HG03139 (cell line): ENCODE measurements at regions not wholly inside any gene's neighbourhood (a gene's known extent, or its start where the extent isn't known, plus 50 kb on each side); places are given as distances from the start of the nearest gene placed in this dataset.
"Not testable (repeated sequence)": the region's sequence is repeated elsewhere in the genome, so short reads cannot be mapped to it uniquely, and the experiment has no call there.

Experiments
- ATAC-seq: cut with Tn5 transposase; IDR thresholded peaks from one replicate; pipeline ENCODE4 v1.9.1; 2021; ENCODE audit not compliant: unreplicated experiment

DNA sequence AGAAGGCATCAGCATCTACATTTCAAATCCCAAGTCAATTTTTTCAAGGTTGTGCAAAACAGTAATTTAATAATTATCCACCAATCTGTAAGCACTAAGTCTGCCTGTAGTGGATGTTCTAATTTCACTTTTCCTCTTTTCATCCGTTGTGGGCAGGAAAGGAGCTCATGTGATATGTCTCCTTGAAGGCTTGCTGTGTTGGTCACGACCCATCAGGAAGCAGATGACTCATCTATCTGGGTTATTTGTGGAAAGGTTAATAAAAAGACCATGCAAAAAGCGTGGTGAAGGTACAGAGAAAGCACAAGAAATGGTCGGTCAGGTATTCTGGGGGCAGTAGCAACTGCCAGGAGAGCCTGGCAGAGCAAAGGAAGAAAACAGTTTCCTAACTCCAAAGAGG lies 476.7 kb upstream of the RAB6C start:
- ATAC-seq = no peak

DNA sequence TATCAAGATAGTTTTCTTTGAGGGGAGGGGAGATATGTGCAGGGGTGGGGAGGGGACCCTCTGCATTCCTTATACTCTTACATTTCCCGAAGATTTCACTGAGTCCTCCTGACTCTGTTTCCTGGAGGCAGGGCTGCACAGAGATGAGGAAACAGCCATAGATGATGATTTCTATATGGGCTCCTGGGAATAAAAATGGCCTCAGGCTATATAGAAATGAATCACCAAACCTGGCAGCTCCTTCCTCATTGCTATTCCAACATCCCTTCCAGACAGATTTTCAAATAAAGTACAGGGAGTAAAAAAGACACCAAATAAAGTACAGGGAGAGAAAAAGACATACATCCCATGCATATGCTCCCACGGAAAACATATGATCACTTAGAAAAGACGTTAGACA lies 474.8 kb upstream of the RAB6C start:
- no peak for ATAC-seq

- no peak for ATAC-seq
Measured at GRCh38 chr2:129518937-129519336, 460.5 kb upstream of the RAB6C start.

- ATAC-seq = not testable (repeated sequence)
Measured at GRCh38 chr2:129532158-129532557, 447.3 kb upstream of the RAB6C start.

DNA sequence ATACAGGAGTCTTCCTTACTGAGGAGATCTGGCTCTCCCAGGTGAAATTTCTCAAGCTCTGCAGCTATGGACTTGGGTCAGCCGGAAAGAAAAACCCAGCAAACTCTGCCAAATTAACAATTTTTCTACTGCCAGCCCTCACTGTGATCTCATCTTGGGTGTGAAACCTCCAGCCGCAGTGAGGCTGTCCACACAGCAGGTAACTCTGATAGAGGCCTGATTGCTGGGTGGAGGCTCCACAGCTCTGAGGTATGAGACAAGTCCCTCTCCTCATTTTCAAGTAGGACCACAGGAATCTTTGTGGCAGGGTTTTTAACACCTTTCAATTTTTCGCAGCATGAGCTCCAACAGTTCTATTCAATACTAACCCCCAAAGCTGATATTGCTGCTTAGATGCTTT lies 430.6 kb upstream of the RAB6C start:
- ATAC-seq = no peak

- ATAC-seq = no peak
Measured at GRCh38 chr2:129550536-129550935, 428.9 kb upstream of the RAB6C start.

DNA sequence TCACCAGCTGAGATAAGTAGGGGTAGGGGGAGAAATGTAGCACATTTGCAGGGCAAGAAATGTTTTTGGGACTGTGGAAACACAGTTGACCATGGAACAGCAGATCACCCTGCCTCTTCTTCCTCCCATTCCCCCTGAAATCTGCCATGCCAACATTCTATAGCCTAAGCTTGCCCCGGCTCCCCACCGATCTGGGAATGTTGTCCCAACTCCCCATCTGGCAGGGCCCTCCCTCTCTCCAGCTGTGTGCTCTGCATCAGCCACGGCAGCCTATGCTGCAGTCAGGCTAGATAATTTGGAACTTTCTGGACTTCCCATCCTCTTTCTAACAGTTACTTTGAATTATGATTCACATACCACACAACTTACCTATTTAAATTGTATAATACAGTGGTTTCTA lies 425.1 kb upstream of the RAB6C start:
- ATAC-seq = no peak

DNA sequence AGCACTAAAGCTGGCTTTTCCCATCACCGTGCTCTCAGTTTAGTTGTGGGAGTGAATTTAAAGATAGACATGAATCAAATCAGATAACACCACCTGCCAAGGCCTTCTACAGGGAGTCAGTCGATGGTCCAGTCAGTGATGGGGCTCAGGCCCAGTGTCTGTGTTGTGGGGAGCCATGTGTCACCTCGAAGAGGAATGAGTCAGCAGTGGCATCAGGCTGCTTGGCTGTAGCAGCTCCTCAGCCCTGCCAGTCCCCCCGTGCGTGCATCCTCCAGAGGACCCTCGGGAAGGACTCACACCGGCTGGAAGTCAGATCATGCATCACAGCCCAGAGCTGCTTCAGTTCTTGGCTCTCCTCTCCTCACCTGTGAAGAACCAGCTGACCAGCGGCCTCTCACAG lies 420.4 kb upstream of the RAB6C start:
- no peak for ATAC-seq

DNA sequence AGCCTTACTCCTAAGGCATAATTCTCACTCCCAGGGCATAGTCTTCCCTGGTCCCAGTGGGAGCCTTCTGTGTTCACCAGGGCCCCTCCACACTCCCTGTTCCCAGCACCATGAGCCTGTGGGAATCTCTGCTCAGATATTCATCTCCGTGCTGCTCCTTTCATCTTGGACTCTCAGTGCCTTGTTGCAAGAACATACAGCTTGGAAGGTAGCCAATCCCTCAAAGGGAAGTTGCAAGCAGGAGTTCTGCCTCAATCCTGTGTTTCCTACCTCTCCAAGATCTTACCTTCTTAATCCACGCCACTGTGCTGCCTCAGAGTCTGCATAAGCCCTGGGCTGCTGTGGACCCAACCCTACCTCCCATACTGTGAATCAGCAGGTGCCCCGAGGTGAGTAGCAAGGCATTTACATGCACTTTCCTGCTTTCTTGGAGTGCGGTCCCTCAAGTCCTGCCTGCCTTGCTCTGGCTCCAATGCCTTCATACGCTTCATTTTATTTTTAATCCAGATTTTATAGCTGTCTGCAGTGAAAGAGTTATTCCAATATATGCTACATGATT lies 413.8 kb upstream of the RAB6C start:
- no peak for ATAC-seq

DNA sequence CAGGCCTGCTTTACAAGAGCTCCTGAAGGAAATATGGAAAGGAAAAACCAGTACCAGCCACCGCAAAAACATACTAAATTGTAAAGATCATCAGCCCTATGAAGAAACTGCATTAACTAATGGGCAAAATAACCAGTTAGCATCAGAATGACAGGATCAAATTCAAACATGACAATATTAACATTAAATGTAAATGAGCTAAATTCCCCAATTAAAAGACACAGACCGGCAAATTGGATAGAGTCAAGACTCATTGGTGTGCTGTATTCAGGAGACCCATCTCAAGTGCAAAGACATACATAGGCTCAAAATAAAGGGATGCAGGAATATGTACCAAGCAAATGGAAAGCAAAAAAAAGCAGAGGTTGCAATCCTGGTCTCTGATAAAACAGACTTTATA lies 408.7 kb upstream of the RAB6C start:
- not testable (repeated sequence) for ATAC-seq

DNA sequence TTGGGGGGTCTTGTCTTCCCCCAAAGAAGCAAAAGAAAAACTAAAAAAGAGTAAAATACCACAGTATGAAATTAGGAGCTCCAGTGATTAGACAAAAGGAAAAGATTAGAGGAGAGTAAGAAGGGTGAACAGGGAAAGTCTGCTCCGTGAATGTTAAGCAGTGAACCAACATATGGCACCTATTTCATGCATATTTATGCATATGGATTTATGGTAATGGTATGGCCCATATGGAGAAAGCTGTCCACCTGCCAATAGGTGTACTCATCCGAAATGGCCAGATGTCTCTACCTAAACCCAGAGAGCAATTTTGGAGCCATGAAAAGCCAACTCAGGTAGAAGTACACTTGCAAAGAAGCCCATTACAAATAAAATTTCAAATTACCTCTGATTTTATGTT lies 404.0 kb upstream of the RAB6C start:
- no peak for ATAC-seq

GRCh38 chr2:129575880-129576279 lies 403.6 kb upstream of the RAB6C start:
- ATAC-seq = no peak

- no peak for ATAC-seq
Measured at GRCh38 chr2:129580001-129580400, 399.5 kb upstream of the RAB6C start.

DNA sequence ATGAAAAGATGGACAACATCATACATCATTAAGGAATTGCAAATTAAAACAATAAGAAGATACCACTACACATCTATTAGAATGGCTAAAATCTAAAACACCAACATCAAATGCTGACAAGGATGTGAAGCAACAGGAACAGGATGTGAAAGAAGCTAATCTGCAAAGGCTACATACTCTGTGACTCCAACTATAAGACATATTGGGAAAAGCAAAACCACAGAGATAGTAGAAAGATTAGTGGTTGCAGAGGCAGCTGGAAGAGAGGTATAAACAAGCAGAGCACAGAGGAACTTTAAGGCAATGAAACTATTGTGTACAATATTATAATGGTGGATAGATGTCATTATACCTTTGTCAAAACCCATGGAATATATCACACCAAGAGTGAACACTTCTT lies 393.7 kb upstream of the RAB6C start:
- no peak for ATAC-seq

DNA sequence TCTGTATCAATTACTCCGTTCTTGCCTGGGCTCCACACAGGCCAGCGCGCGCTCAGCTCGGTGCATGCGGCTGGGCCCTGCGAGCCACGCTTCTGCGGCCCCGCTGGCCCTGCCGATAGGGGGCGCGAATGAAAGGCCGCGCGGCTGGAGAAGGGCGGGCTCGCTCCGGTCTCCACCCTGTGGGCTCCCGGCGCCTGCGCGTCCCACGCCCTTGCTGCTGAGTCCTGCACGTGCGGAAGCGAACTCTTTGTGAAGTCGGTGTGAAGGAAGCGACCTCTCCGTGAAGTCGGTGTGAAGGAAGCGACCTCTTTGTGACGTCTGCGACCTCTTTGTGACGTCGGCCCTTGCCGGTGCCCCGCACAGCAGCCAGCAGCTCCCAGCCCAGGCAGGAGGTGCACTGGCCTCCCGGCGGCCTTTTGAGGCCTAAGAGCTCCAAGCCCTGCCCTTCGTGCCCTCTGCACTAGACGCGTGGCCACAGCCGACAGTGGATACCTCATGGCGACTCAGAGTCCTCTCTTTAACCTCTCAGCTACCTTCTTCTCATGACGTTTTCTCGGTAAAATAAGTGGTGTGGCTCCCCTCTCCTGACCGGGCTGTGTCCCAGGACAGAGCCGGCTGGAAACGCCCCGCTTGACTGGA lies 391.9 kb upstream of the RAB6C start:
- ATAC-seq = no peak

DNA sequence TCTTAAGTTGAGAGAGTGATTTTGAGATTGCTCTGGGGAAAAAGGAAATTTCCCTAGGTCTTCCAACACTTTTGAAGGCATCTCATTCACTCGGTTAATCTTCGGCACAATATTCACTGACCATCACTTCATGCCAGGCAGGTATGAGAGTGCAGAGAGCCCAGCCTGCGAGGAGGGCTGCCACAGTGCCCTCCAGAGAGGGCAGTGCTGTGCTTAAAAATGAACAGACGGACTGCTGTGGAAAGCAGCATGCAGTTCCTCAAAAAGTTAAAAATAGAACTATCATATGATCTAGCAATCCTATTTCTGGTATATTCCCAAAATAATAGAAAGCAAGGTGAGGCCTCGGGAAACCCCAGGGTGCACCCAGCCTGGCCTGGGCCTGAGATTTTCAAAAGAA lies 374.9 kb upstream of the RAB6C start:
- ATAC-seq = no peak

GRCh38 chr2:129605646-129606045 lies 373.8 kb upstream of the RAB6C start:
- ATAC-seq = no peak

GRCh38 chr2:129606496-129607270 lies 372.8 kb upstream of the RAB6C start:
- ATAC-seq = no peak

GRCh38 chr2:129609224-129609623 lies 370.2 kb upstream of the RAB6C start:
- no peak for ATAC-seq

GRCh38 chr2:129610766-129611165 lies 368.7 kb upstream of the RAB6C start:
- ATAC-seq = no peak

- no peak for ATAC-seq
Measured at GRCh38 chr2:129611471-129611870, 368.0 kb upstream of the RAB6C start.

DNA sequence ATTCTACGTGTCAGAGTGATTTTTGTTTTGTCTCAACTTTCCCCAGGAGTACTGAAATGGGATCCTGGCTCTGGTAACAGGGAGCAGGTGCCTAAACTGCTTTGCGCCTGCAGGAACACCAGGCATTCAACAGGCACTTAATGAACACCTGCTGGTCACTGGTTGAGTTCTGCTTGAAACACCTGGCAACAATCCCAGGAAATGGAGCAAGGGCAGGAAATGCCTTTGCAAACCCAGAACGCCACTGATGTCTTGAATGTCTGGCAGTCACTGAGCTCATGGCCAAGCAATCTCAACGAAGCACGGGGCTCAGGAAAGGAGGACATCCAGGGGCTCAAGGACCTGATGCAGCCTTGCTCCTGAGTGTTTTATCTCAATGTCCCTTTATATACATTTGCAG lies 360.0 kb upstream of the RAB6C start:
- no peak for ATAC-seq
